ENCODE measurements at regions not wholly inside any gene's neighbourhood (a gene's known extent, or its start where the extent isn't known, plus 50 kb on each side); places are given as distances from the start of the nearest gene placed in this dataset.

GRCh38 chr3:84066915-84067314 lies 891.9 kb upstream of the CADM2 start:
- Histone ChIP-seq H3K36me3 (no peaks in the 10 kb centered on the region), H3K9me3 (peaks cover 0 to 2% (median 0%) of the 10 kb centered on the region in 12 donors), H3K27ac (no peak overlapping the region), H3K4me1 (no peaks in the 10 kb centered on the region), H3K27me3 (no peaks in the 10 kb centered on the region), H3K4me3 (no peak overlapping the region)
- DNase-seq (no peak), ATAC-seq (no peak)
- WGBS, 4 donors = 79 to 96% (median 86%) methylated on average over 1 of the region's 1 CpG
- TF ChIP-seq POLR2A (IDR thresholded peaks at IDR 0.05) (no peak), CTCF (IDR thresholded peaks at IDR 0.05) (no peak)
- intact Hi-C loops (cut with DNase I) = no loop called here

- Histone ChIP-seq H3K9me3 (no peaks in the 10 kb centered on the region), H3K36me3 (no peaks in the 10 kb centered on the region), H3K27ac (no peak overlapping the region), H3K4me3 (no peak overlapping the region), H3K4me1 (no peaks in the 10 kb centered on the region), H3K27me3 (no peaks in the 10 kb centered on the region)
- TF ChIP-seq CTCF (IDR thresholded peaks at IDR 0.05) (no peak), POLR2A (IDR thresholded peaks at IDR 0.05) (no peak)
- no peak for ATAC-seq
- DNase-seq = no peak
- intact Hi-C loops (cut with DNase I) = no loop called here
- WGBS, 4 donors = 68 to 81% (median 76%) methylated on average over 4 of the region's 4 CpGs
Measured at GRCh38 chr3:84073664-84074063, 885.1 kb upstream of the CADM2 start.

GRCh38 chr3:84074767-84075166 lies 884.0 kb upstream of the CADM2 start:
- DNase-seq (no peak), ATAC-seq (no peak)
- no peak overlapping the region for H3K4me3 ChIP-seq
- no peaks in the 10 kb centered on the region for H3K27me3 ChIP-seq
- H3K4me1 ChIP-seq = no peaks in the 10 kb centered on the region
- H3K9me3 ChIP-seq = no peaks in the 10 kb centered on the region
- TF ChIP-seq POLR2A (IDR thresholded peaks at IDR 0.05) (no peak), CTCF (IDR thresholded peaks at IDR 0.05) (no peak)
- WGBS, 4 donors = 51 to 83% (median 79%) methylated on average over 2 of the region's 2 CpGs
- no peaks in the 10 kb centered on the region for H3K36me3 ChIP-seq
- no peak overlapping the region for H3K27ac ChIP-seq
- intact Hi-C loops (cut with DNase I) = no loop called here

GRCh38 chr3:84077479-84077878 lies 881.3 kb upstream of the CADM2 start:
- TF ChIP-seq POLR2A (IDR thresholded peaks at IDR 0.05) = no peak
- peak in 2 of 12 donors; percentile 6 to 19 for TF ChIP-seq CTCF (IDR thresholded peaks at IDR 0.05)
- Histone ChIP-seq H3K27ac (no peak overlapping the region), H3K9me3 (no peaks in the 10 kb centered on the region), H3K36me3 (no peaks in the 10 kb centered on the region), H3K4me1 (no peaks in the 10 kb centered on the region), H3K4me3 (no peak overlapping the region), H3K27me3 (no peaks in the 10 kb centered on the region)
- WGBS, 4 donors = 56 to 65% (median 61%) methylated on average over 3 of the region's 3 CpGs
- intact Hi-C loops (cut with DNase I) = no loop called here
- no peak for ATAC-seq
- DNase-seq = no peak
